ENCODE measurements at regions not wholly inside any gene's neighbourhood (a gene's known extent, or its start where the extent isn't known, plus 50 kb on each side); places are given as distances from the start of the nearest gene placed in this dataset.

GRCh38 chr3:106755336-106755735 lies 621.9 kb upstream of the CCDC54 start:
- Histone ChIP-seq H3K36me3 (no peaks in the 10 kb centered on the region), H3K27ac (replicated peaks in 1 of 4) (no peak overlapping the region), H3K9me3 (peaks cover 0 to 18% (median 11%) of the 10 kb centered on the region in 4 donors), H3K4me1 (no peaks in the 10 kb centered on the region), H3K27me3 (no peaks in the 10 kb centered on the region), H3K4me3 (no peak overlapping the region)
- TF ChIP-seq POLR2AphosphoS5 (IDR thresholded peaks at IDR 0.05) (no peak), POLR2A (IDR thresholded peaks at IDR 0.05; ENCODE audit: low read depth) (no peak), EP300 (IDR thresholded peaks at IDR 0.05) (no peak), CTCF (IDR thresholded peaks at IDR 0.05) (no peak)
- WGBS: 81% methylated on average over 2 of the region's 2 CpGs
- DNase-seq (ENCODE audit: extremely low spot score): no peak
- intact Hi-C loops (cut with DNase I): no loop called here

GRCh38 chr3:106756901-106757300 lies 620.3 kb upstream of the CCDC54 start:
- Histone ChIP-seq H3K4me1 (no peaks in the 10 kb centered on the region), H3K36me3 (no peaks in the 10 kb centered on the region), H3K4me3 (no peak overlapping the region), H3K27ac (replicated peaks in 1 of 4) (no peak overlapping the region), H3K9me3 (peaks cover 0 to 18% (median 11%) of the 10 kb centered on the region in 4 donors), H3K27me3 (no peaks in the 10 kb centered on the region)
- intact Hi-C loops (cut with DNase I): no loop called here
- TF ChIP-seq EP300 (IDR thresholded peaks at IDR 0.05): no peak
- no peak for TF ChIP-seq POLR2A (IDR thresholded peaks at IDR 0.05; ENCODE audit: low read depth)
- no peak for TF ChIP-seq CTCF (IDR thresholded peaks at IDR 0.05)
- 83% methylated on average over 3 of the region's 3 CpGs for WGBS
- no peak for DNase-seq (ENCODE audit: extremely low spot score)

GRCh38 chr3:106758459-106758858 lies 618.8 kb upstream of the CCDC54 start:
- 89% methylated on average over 2 of the region's 2 CpGs for WGBS
- H3K36me3 ChIP-seq: no peaks in the 10 kb centered on the region
- no peak overlapping the region for H3K27ac ChIP-seq (replicated peaks in 1 of 4)
- no peak overlapping the region for H3K4me3 ChIP-seq
- DNase-seq (ENCODE audit: extremely low spot score): no peak
- H3K27me3 ChIP-seq: no peaks in the 10 kb centered on the region
- TF ChIP-seq POLR2A (IDR thresholded peaks at IDR 0.05; ENCODE audit: low read depth): no peak
- H3K4me1 ChIP-seq: no peaks in the 10 kb centered on the region
- H3K9me3 ChIP-seq: peaks cover 0 to 18% (median 11%) of the 10 kb centered on the region in 4 donors
- intact Hi-C loops (cut with DNase I): no loop called here

GRCh38 chr3:106759731-106760130 lies 617.5 kb upstream of the CCDC54 start:
- no peak overlapping the region for H3K27ac ChIP-seq (replicated peaks in 1 of 4)
- H3K4me3 ChIP-seq: no peak overlapping the region
- intact Hi-C loops (cut with DNase I): no loop called here
- H3K27me3 ChIP-seq: no peaks in the 10 kb centered on the region
- DNase-seq (ENCODE audit: extremely low spot score): no peak
- no peaks in the 10 kb centered on the region for H3K4me1 ChIP-seq
- 67% methylated on average over 1 of the region's 1 CpG for WGBS
- no peak for TF ChIP-seq EP300 (IDR thresholded peaks at IDR 0.05)
- TF ChIP-seq CTCF (IDR thresholded peaks at IDR 0.05): no peak
- TF ChIP-seq POLR2A (IDR thresholded peaks at IDR 0.05; ENCODE audit: low read depth): no peak
- no peak for TF ChIP-seq POLR2AphosphoS5 (IDR thresholded peaks at IDR 0.05)
- H3K36me3 ChIP-seq: no peaks in the 10 kb centered on the region
- H3K9me3 ChIP-seq: peaks cover 0 to 18% (median 10%) of the 10 kb centered on the region in 4 donors

- Histone ChIP-seq H3K27me3 (no peaks in the 10 kb centered on the region), H3K27ac (replicated peaks in 1 of 4) (no peak overlapping the region), H3K9me3 (no peaks in the 10 kb centered on the region), H3K4me1 (no peaks in the 10 kb centered on the region), H3K36me3 (no peaks in the 10 kb centered on the region), H3K4me3 (no peak overlapping the region)
- intact Hi-C loops (cut with DNase I): no loop called here
- DNase-seq (ENCODE audit: extremely low spot score): no peak
- TF ChIP-seq POLR2AphosphoS5 (IDR thresholded peaks at IDR 0.05) (no peak), EP300 (IDR thresholded peaks at IDR 0.05) (no peak), CTCF (IDR thresholded peaks at IDR 0.05) (no peak), POLR2A (IDR thresholded peaks at IDR 0.05; ENCODE audit: low read depth) (no peak)
- 88% methylated on average over 7 of the region's 7 CpGs for WGBS
Measured at GRCh38 chr3:106765342-106765741, 611.9 kb upstream of the CCDC54 start.

Measured in esophagus muscularis mucosa (tissue), 4 donors.